Stimulated activated CD4-positive, alpha-beta T cell treated with anti-CD3 and anti-CD28 coated beads, Interleukin-1b, Interleukin-23, amount 100 ng/mL, for 48 hours (primary cell): ENCODE measurements at regions not wholly inside any gene's neighbourhood (a gene's known extent, or its start where the extent isn't known, plus 50 kb on each side); places are given as distances from the start of the nearest gene placed in this dataset.

Source experiments
- DNase-seq: peaks from one replicate; pipeline ENCODE4 v3.0.0-alpha.2; 2020

DNA sequence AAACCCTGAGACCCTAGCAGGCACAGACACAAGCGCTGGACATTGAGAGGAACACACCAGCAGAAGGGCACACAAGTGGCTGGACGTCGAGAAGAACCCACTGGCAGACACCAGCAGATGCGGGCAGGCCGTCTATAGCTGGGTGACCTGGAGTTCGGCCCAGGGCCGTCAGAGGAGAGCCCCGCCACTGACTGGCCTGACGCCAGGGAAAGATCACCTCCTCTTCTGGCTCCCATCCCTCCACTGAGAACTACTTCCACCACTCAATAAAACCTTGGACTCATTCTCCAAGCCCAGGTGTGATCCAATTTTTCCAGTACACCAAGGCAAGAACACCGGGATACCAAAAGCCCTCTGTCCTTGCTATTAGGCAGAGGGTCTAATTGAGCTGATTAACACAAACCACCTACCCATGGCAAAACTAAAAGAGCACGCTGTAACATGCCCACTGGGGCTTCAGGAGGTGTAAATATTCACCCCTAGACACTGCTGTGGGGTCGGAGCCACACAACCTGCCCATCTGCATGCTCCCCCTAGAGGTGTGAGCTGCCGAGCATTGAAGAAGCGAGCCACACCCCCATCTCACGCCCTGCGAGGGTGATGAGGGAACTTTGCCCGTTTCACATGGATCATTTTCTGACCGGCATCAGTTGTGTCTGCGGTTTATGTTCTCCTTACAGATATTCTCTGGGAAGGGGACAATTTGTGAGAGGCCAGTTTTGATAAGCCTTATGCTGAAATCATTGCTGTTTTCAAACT, 104.8 kb downstream of the HLX start:
- DNase-seq: no peak

DNA sequence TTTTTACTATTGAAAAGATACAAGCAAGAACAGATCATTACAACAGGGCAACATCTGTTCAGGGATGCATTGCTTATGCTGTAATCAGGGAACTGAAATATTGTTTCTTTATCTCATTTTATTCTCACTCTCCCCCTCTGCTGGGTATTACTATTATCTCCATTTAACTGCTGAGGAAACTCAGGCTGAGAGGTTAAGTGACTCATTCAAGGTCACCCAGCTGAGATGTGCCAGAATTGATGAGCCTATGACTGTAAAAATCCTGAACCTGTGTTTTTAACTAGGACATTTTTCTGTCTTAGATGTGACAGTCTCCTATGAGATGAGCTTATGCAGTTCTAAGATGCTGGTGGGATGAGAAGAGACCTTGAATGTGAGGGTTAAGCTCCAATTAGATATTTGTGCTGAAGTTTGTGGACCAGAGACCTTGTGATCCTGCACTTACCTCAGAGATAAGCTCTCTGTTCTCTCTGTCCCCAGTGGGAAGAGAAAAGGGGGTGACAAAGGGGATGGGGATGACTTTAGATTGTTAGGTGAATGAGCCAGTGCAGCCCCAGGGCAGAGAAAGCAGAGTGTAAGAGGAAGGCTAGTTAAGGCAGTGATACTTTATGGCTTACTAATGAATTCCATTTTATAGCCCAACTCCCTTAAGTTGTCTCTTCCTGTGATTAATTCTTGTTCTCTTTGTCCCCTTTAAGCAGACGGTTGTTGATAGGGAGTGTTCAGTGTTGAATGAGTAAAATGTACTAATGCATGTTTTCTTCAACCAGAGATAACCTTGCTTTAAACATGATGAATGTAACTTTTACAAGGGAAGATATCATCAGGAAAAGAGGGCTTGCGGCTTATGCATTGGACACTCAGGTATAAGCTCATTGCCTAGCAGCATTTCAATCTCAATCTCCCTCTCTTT, 111.4 kb downstream of the HLX start:
- DNase-seq: no peak

DNA sequence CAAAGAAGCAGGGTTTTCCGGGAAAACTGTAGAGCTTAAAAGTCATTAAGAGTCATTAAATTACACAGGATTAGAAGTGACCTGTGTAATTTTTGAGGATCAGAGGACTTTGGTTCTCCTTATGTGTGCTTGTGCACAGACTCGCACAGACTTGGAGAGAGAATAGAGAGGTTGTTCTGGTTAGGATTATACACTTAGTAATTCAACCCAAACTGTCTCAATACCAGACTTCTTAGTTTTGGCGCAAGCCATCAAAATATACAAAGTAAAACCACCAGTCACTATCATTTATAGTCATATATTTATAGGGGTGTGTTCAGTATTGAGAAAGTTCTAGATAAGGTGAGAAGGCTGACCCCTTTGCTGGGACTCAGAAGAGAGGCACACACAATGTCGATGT, 112.3 kb downstream of the HLX start:
- DNase-seq: no peak

DNA sequence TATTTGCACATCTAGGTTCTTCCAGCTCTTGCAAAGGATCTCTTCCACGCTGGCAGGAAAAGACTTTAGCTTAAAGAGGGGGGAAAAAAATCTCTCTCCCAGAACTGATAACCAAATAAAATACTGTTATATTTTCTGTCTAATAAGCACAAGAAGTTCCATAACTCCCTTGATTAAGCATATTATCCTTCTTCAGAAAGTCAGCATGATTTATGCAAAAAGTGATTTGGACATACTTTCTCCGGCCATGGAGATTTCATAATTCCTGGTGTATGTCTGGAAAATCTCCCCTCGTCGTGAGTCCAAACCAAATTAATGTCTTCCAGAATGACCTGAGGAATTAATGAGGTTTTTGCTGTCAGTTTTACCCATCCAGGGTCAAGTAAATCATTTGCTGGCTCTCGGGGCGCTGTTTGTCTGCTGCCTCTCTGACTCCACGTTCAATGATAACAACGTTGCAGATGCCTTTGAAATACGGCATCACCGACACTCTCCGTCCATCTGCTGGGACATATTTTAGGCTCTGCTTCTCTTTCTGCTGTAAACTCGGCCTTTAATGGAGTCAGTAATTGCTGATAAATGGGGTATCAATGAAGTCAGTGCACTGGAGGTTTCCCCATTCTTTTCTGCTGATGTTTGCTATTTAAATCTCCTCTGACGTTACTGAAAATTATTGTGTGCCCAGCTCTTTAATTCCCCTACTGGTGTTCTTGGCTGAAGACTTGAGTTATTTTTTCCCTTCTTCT, 112.9 kb downstream of the HLX start:
- DNase-seq: no peak

DNA sequence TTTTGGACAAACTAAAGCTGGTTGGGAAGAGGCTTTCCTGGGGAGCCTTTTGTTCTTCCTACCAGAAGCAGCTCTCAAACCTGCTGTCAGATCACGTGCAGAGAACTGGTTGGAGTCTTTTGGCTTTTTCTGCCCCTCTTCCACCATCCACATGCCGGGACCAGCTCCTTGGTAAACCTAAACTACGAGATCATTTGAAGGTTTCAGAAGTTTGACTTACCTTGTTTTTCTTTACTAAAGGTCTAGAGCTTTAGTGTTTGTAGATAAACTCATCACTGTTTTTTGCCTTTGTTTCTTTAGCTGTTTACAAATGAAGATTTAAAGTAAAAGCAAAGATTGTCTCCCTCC, 113.4 kb downstream of the HLX start:
- DNase-seq: no peak

DNA sequence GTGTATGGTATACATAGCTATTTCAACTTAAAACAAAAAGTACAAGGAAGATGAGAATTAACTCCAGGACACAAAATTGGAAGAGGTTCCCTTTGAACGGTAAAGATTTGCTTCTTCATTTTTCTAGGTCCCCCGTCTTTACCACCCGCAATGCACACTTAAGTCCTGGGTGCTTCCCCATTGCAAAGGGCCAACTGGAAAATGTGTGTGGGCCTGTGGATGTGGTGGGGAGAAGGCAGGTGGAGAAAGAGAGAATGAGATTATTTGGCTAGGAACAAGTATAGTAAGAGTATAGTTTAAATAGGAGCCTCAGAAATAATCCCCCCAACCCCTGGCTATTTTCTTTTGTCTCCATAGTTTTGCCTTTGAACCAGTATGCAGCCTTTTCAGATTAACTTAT, 115.4 kb downstream of the HLX start:
- no peak for DNase-seq

DNA sequence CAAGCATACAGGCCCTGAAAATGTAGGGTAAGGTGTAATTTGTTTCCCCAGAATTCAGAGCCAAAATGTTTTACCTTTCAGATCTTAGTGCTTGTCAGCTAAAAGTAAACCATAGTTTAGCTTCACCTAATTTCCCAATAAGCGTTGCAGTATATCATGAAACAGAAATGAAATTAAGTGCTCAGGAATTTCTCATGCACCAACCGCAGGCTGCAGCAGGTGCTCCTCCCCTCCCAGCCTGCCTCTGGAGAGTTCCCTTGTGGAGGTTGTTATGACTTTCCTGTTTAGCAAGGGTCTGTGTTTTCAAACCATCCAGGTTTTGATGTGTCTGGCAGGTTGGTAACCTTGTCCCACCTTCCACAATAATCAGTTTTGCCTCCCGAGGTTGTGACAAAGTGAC, 118.5 kb downstream of the HLX start:
- no peak for DNase-seq

DNA sequence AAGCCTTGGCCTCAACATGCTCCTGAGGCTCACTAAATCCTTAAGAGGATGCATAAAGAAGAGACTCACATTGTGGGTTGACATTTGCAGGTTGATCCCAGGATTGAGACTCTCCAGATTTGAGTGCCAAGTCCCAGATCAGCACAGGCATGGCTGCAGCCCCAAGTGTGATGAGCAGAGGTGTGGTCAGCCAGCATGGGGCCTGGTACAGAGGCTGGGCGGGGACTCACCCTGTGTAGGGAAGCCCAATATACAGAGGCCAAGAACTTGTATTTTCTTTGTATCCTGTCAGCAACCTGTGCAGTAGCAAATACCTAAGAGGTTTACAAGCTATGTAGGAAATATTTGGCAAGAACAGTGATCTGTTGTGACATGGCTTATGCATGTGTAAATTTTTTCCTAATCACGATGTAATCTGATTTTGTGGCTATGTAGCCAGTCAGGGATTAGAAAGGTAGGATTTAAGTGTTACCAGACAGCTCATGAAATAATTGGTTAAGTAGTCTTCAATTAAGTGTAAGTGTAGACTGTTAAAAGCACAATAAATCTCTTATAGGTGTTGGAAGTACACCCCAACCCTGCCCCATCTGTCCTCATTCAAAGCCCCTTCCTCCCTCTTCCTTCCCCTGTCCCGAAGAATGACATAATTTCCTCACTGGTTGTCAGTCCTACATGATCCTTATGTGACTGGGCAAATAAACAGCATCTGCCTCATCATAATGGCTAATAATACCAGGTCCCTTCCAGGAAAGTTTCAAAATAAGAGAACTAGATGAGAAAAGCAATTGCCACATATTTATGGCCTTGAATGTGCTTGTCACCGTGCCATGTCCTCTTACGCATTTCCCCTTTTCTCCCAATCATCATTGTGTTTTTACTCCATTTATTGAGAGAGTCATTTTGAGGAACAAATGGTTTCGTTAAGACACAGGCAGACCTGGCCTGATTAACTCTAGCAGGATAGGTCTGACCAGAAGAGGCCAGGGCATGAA, 120.9 kb downstream of the HLX start:
- no peak for DNase-seq

DNA sequence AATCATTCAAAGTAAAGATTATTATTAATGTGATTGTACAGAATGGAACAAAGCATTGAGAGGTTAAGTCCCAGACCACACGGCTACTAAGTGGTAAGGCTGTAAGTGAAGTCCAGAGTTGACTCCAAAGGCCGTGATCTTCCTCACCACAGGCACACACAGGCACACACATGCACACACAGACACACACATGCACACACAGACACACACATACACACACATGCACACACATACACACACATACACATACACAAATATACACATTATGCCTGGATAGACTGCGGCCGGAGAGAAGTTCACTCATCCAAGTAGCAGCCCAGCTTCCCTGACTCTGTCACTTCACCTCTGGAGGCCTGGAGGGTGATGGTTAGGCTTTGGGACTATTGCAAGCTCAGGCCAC, 121.9 kb downstream of the HLX start:
- no peak for DNase-seq

DNA sequence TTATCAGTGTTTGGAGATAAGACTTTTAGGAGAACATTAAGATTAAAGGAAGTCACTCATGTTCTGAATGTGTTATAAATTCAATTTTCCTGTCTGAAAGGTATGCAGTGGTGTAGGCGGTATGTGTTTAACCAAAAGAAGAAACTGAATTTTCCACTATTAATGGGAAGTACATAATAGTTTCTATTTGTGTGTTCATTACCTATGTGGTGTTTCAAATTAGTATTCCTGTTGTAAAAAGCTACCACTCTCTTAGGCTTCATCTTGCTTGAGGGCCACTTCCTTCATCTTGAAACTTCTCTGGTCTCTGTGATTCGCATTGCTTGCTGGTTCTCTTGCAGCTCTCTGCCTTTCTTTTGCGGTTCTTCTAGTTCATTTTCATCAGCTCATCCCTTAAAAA, 123.4 kb downstream of the HLX start:
- no peak for DNase-seq

DNA sequence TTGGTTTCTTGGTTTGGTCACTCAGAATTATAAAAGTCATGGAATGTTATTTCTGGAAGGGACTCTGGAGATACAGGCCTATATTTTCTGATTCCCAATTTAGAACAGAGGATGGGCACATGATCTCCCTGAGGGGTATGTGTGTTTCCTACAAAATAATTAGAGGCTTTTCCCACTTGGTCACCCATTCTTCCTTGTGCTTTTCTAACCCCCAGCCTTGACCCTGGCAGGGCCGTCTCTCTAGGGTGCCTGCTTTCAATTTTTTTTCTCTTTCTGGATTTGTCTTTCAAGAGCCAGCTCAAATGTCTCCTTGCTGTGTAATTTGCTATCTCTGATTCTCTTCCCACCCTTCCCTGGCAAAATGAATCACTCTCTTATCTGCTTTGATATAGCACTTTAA, 131.9 kb downstream of the HLX start:
- no peak for DNase-seq

DNA sequence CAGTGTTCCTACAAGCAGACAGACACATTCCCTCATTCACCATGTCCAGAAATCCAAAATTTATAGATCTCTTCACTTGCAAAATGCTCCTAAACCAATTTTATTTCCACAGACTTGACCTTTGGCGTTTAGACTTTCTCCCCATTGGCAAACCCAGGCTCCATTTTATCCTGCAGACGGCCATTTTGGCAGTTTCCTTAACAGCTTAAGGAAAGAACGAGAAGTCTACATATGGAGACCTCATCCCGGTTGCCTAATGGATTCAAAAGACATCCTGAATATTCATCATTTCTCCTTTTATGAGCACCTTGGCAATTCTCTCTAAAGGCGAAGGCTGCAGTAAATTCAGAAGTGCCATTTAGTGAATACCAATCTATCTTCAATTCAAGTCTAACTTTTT, 132.9 kb downstream of the HLX start:
- no peak for DNase-seq

DNA sequence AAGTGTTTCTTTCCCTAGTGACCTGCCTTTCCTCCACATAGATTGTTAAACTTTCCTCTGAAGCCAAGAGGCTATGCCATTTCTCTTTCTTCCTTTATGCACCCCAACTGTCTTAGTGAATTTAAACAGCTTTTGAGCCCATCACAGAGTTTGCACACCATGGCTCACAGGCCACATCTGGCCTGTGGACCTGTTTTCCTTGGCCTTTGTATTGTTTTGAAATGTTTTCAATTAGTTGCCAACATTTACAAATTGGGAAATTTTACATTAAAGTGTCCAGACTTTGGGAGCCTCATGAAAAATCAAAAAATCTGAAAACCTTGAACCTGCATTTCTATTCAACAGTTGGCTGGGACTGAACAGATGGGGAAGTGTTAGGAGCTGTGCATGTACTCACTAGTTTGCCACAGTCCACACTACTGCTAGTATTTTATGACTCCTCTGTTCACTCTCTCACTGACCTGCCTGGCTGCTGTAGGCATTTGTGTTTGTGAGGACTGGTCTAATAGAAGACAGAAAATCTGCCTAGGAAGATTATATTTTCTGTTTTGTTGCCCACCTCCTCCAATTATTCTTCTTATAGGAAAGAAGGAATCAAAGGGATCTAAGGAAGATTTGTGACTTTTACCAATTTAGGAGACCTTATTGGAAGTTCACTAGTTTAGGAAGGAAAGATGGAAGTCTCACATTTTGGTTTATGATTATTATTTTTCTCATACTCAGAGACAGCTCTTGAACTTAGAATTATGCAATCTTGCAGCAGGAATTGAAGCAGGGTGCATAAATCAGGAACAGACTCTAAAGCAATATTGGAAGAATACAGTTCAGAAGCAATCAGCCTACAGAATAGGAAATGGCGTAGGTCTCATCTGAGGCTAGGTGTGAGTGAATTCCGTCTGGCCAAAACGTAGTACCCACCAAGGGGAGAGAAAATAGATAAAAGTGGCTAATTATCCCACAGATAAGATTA, 134.7 kb downstream of the HLX start:
- no peak for DNase-seq

DNA sequence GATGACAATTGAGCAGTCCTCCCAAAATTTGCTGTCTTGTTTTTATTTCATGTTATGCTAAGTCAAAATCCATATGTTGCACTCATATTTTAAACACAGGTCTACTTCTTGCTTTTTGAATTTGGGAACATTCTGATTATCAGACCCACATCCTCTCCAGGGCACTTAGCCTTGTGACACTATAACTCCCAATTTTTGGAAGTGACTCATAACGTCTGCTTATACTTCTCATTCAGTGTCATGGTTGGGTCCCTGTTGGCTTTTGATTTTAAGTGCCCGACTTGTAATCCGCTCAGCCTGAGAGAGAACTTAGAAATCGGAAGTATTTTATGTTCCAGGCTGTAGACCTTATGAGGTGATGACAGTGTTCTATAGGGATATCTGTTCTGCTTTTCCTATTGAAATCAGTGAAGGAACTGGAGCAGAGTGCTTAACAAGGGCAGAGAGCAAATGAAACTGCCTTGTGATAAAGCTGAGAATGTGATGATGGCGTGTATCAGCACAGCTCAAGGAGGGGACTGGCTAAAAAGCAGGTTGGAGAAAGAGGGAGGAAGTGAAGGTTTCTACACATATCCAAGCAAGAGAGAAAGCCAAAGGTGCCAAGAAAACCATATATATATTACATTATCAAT, 136.0 kb downstream of the HLX start:
- no peak for DNase-seq

DNA sequence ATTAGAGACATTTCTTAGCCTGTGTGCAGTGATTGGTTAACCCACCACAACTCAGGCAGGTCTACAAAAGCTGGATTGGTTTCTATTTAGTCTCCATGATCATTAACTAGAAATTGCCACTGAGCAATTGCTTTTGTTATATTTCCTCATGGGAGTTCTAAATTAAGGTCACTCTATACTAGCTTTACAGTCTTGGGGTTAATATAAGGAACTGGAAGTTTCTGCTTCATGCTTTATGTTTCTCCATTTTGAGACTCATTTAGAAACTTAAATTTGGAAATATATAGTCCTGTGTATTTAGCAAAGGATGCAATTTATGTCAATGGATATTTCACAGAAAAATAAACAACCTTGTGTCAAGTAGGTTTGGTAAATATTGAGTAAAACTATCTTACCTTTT, 137.5 kb downstream of the HLX start:
- no peak for DNase-seq

DNA sequence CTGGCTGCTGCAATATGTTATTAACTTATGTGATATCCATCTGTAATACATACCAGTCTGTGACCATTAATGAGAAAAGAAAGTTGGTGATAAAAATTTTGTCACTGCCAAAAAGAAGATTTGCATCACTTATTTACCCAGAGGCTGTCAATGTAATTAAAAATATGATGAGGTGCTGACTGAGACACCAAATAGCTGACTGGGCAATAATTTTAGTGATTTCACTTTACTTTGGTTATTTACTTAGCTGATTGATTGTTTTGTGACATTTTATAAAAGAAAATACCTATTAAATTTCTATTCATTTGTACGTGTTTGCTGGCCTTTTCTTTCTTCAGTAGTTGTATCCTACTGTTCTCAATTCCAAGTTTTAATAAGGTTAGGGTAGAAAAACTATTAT, 139.2 kb downstream of the HLX start:
- DNase-seq: no peak

DNA sequence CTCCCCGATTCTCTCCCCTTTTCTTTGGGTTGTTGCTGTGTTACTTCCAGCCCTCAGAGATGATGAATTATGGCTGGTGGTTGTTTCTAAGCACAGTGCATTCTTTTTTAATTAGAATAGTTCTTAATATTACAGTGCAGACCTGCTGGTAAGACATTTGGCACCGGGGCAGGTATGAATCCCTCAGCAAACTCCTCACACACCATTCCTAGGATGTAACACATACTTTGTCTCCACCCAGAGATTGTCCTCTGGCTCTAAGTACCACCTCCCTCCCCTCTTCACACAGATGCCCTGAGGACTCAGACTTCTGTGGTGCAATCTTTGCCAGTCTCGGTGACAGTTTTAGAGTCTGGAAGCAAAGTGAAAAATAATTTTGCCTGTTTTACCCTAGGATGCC, 143.1 kb downstream of the HLX start:
- no peak for DNase-seq

DNA sequence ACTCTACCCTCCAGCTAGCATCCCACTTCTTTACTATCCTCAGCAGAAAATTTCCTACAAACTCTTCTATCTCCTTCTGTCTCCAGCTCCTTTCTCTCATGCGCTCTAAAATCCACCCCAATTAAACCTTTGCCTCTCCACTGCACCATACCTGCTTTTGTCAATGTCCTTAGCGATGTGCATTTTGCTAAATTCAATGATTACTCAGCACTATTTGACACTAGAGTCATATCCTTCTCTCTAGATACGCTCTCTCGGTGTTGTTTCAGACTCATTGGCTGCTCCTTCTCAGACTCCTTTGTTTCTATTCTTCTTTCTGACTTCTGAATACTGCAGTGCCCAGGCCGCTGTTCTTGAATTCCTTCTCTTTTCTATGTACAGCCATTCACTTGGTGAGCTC, 144.2 kb downstream of the HLX start:
- DNase-seq: no peak

DNA sequence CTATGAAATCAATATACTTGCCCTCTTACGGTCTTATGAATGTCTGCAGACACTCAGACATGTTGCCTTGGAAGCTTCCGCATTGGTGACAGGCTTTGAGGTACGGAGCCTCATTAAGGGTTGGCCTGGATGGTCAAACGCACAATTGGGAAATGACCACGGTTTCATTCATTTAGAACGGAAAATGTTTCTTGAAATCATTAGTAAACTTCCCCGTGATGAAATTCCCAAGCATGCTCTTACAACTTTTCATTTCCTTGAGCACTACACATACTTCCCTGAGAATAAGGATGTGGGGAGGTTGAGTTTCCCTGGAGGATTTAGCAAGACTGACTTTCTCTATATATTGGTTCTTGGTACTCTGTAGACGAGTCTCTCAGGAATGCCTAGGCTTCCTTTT, 146.3 kb downstream of the HLX start:
- no peak for DNase-seq

DNA sequence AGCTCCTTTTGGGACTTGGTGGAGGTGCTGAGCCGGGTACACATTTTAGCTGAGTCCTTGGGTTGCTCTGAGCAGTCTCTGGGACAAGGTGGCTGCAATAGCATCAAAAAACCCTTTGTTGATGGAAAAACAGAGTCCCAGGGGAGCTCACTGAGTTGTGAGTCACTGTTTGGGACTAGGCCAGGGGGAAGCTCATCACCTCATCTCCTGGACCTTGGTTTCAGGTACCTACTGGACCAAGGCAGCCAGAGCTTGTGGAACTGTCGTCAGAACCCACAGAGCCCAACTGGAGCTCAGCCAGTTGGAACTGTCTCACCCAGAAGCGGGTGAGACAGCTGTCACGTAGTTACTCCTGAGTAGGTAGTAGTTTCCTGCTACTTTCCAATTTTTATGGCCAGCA, 146.7 kb downstream of the HLX start:
- no peak for DNase-seq
